MM.1S (cell line): ENCODE measurements at regions not wholly inside any gene's neighbourhood (a gene's known extent, or its start where the extent isn't known, plus 50 kb on each side); places are given as distances from the start of the nearest gene placed in this dataset.

Source experiments
- EZH2 ChIP-seq: fragments of 300-600 bp; sonication (generic); optimal IDR thresholded peaks from 2 replicates; pipeline ENCODE3; 2017; ENCODE audit warnings: low read depth, mild to moderate bottlenecking, antibody characterized with exemption, low read length, mixed read lengths
- TF ChIP-seq, protein P1 (sequence below): fragments of 300-600 bp; sonication (generic); IDR thresholded peaks from 2 replicates; pipeline ENCODE4 v1.5.1; 2016; ENCODE audit warnings: antibody characterized with exemption, low read length, mixed read lengths

DNA sequence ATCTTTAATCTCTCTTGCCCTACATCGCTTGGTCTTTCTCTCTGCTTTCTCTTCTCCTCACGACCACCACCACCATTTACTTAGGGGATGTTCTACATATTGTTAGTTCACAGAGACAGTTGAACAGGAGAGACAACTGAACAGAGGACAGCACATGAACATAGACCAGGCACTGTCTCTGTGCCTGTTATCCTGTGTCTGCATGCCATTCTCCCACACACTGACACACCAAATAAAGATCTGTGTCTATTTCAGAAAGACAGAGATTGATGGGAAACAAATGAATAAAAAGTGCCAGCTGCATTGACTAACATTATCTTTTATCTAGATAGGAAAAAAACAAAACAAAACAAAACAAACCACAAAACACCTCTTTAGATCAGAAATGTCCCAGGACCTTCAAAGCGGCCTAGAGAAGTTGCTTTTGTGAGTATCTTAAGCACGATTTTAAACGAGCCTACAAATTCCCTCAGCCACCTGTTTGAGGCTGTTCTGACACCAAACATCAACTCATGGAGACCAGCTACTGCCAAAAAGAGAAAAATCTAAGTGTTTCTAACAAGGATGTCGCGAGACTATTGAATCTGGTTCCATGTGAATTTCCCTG, 77.6 kb upstream of the PARP11 start:
- TF ChIP-seq, protein P1, sequence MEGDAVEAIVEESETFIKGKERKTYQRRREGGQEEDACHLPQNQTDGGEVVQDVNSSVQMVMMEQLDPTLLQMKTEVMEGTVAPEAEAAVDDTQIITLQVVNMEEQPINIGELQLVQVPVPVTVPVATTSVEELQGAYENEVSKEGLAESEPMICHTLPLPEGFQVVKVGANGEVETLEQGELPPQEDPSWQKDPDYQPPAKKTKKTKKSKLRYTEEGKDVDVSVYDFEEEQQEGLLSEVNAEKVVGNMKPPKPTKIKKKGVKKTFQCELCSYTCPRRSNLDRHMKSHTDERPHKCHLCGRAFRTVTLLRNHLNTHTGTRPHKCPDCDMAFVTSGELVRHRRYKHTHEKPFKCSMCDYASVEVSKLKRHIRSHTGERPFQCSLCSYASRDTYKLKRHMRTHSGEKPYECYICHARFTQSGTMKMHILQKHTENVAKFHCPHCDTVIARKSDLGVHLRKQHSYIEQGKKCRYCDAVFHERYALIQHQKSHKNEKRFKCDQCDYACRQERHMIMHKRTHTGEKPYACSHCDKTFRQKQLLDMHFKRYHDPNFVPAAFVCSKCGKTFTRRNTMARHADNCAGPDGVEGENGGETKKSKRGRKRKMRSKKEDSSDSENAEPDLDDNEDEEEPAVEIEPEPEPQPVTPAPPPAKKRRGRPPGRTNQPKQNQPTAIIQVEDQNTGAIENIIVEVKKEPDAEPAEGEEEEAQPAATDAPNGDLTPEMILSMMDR, result no peak
- no peak for TF ChIP-seq EZH2
